PC-3 (cell line): ENCODE measurements at regions not wholly inside any gene's neighbourhood (a gene's known extent, or its start where the extent isn't known, plus 50 kb on each side); places are given as distances from the start of the nearest gene placed in this dataset.

Experiments
- ATAC-seq: fragments of 200-7000 bp; cut with Tn5 transposase; 2 replicates; pipeline ENCODE4 v1.9.1; 2020; ENCODE audit warnings: mild to moderate bottlenecking, moderate library complexity
- BruUV-seq: library from RNA; stranded (reverse); fragments of 400-500 nt; replicated peaks from 2 replicates; lab custom pipeline; 2021; lab: Mats Ljungman, UMichigan
- CTCF ChIA-PET: fragments of 300-600 bp; sonication (Branson Sonifier 250); formaldehyde crosslinking; loops from one replicate; lab custom pipeline; 2022; ENCODE audit warnings: antibody characterized with exemption; lab: Charles Lee
- POLR2A ChIA-PET: fragments of 300-600 bp; sonication (Branson Sonifier 250); formaldehyde crosslinking; loops from one replicate; lab custom pipeline; 2022; ENCODE audit warnings: antibody characterized with exemption; ENCODE audit not compliant: unreplicated experiment; lab: Charles Lee
- DNase-seq: peaks from one replicate; pipeline ENCODE4 v3.0.0-alpha.2; 2015
- H2AFZ ChIP-seq: fragments of 300-600 bp; sonication (generic); 2 replicates; pipeline ENCODE4 v1.6.0; 2016; ENCODE audit warnings: antibody characterized with exemption, low read length
- H3F3A ChIP-seq: fragments of 300-600 bp; sonication (generic); one replicate; pipeline ENCODE4 v1.6.0; 2017; ENCODE audit warnings: antibody characterized with exemption, low read length, control low read depth, mild to moderate bottlenecking; ENCODE audit not compliant: unreplicated experiment
- H3K27ac ChIP-seq: fragments of 300-600 bp; sonication (generic); 2 replicates; pipeline ENCODE4 v1.5.1; 2016; ENCODE audit warnings: mild to moderate bottlenecking, low read length
- H3K27me3 ChIP-seq: fragments of 300-600 bp; sonication (generic); 2 replicates; pipeline ENCODE4 v1.6.1; 2016; ENCODE audit warnings: low read length, mixed read lengths
- H3K36me3 ChIP-seq: fragments of 300-600 bp; sonication (generic); 2 replicates; pipeline ENCODE4 v1.6.1; 2016; ENCODE audit warnings: low read depth, mixed run types, low read length, mixed read lengths
- H3K4me1 ChIP-seq: fragments of 300-600 bp; sonication (generic); 2 replicates; pipeline ENCODE4 v1.5.1; 2016; ENCODE audit warnings: low read length; ENCODE audit not compliant: insufficient read depth
- H3K4me2 ChIP-seq: fragments of 300-600 bp; sonication (generic); 2 replicates; pipeline ENCODE4 v1.6.0; 2016; ENCODE audit warnings: low read length
- H3K4me3 ChIP-seq: fragments of 300-600 bp; sonication (generic); 2 replicates; pipeline ENCODE4 v1.5.1; 2016; ENCODE audit warnings: mild to moderate bottlenecking, low read length, mixed read lengths
- H3K79me2 ChIP-seq: fragments of 300-600 bp; sonication (generic); 2 replicates; pipeline ENCODE4 v1.6.1; 2017; ENCODE audit warnings: low read length, mixed read lengths
- H3K9ac ChIP-seq: fragments of 300-600 bp; sonication (generic); 2 replicates; pipeline ENCODE4 v1.6.0; 2016; ENCODE audit warnings: mild to moderate bottlenecking, low read length
- H3K9me2 ChIP-seq: fragments of 300-600 bp; sonication (generic); replicated peaks from 2 replicates; pipeline ENCODE4 v1.6.1; 2016; ENCODE audit warnings: mixed run types, low read length, mixed read lengths
- H3K9me3 ChIP-seq: fragments of 300-600 bp; sonication (generic); 2 replicates; pipeline ENCODE4 v1.6.1; 2016; ENCODE audit warnings: low read length, mixed read lengths
- H4K20me1 ChIP-seq: fragments of 300-600 bp; sonication (generic); 2 replicates; pipeline ENCODE4 v1.6.1; 2016; ENCODE audit warnings: low read length, mixed read lengths
- CTCF ChIP-seq: fragments of 300-600 bp; sonication (generic); conservative IDR thresholded peaks from 2 replicates; pipeline ENCODE4 v1.5.1; 2017; ENCODE audit warnings: antibody characterized with exemption, low read depth, mild to moderate bottlenecking, low read length
- EZH2 ChIP-seq: fragments of 300-600 bp; sonication (generic); IDR thresholded peaks from one replicate; pipeline ENCODE4 v1.6.1; 2017; ENCODE audit warnings: antibody characterized with exemption, mild to moderate bottlenecking, low read length; ENCODE audit not compliant: unreplicated experiment
- EZH2phosphoT487 ChIP-seq: fragments of 300-600 bp; sonication (generic); IDR thresholded peaks from 2 replicates; pipeline ENCODE4 v1.6.1; 2018; ENCODE audit warnings: mild to moderate bottlenecking, antibody characterized with exemption, low read length, borderline replicate concordance
- intact Hi-C: fragments of 100-400 bp; cut with micrococcal nuclease; formaldehyde crosslinking; loops from 2 replicates; pipeline ENCODE4 v1.9.0; 2023

DNA sequence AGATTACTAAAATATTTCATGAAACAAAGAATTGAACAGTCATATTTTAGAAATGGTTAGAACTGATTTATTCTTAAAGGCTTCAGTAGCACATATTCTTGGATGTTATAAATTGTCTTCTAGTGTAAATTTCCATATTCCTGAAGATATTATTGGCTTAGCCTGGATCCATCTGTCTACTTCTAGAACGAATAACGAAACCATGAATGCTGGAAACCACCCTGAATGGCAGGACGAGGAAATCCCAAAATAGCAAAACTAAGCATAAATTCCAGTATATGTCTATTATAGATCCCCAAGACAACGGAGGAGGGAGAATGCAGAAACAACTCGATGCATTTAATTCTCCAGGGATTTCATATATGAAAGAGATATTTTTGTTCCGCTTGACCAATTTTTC, 2191.0 kb upstream of the ACO1 start:
- Histone ChIP-seq H2AFZ (no peak overlapping the region), H3K9ac (no peak overlapping the region), H3K9me2 (no peaks in the 10 kb centered on the region), H3K27me3 (no peaks in the 10 kb centered on the region), H3K4me3 (no peak overlapping the region), H3K79me2 (no peaks in the 10 kb centered on the region), H3K9me3 (no peaks in the 10 kb centered on the region), H3K36me3 (no peaks in the 10 kb centered on the region), H3K27ac (no peak overlapping the region), H3K4me1 (no peaks in the 10 kb centered on the region), H3F3A (no peaks in the 10 kb centered on the region), H4K20me1 (no peaks in the 10 kb centered on the region), H3K4me2 (no peak overlapping the region)
- POLR2A ChIA-PET = no interaction called here
- DNase-seq (no peak), ATAC-seq (no peak)
- no TSS peak for BruUV-seq
- intact Hi-C loops = no loop called here
- CTCF ChIA-PET = no interaction called here
- TF ChIP-seq EZH2 = no peak

DNA sequence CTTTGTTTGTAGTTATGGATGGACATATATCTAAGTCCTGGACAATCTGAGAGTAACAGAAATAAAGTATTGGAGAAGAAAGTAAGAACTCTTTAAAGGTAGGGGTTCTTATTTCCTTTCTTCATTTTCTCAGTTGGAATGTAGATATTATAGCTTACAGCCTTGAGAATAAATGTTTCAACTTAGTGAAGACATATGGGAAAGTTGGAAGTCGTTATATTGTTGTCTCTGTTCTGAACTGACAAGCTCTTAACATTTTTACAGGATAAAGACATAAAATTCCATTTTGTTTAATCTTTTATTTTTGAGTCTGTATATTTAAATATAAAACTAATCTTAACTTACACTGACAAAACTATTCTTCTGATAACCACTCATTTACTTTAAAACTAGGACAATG, 2187.5 kb upstream of the ACO1 start:
- TF ChIP-seq CTCF = no peak
- no peak for TF ChIP-seq EZH2phosphoT487
- no peak for TF ChIP-seq EZH2
- no peaks in the 10 kb centered on the region for H3K4me1 ChIP-seq
- POLR2A ChIA-PET = no interaction called here

DNA sequence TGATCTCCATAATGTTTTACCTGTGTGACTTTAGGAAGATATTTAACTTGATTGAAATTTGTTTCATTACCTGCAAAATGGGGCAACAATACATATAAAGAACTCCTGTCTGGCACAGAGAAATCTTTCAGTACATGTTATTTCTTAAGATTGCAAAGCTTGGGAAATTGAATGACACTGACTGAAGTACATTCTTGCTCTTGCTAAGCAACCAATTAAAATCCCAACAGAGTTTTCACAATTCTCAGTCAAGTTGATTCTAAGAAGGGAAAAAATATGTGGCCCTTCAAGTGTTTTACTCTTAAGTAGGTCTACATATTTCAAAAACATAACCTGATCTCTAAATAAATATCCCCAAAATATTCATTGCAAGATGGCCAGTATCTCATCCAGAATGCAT, 2187.0 kb upstream of the ACO1 start:
- no peak overlapping the region for H3K9ac ChIP-seq
- H3K9me3 ChIP-seq = no peaks in the 10 kb centered on the region
- no peaks in the 10 kb centered on the region for H3K9me2 ChIP-seq
- no peak overlapping the region for H2AFZ ChIP-seq
- no peaks in the 10 kb centered on the region for H3K79me2 ChIP-seq
- intact Hi-C loops = no loop called here
- H3K27ac ChIP-seq = no peak overlapping the region
- H4K20me1 ChIP-seq = no peaks in the 10 kb centered on the region
- H3K4me1 ChIP-seq = no peaks in the 10 kb centered on the region
- CTCF ChIA-PET = no interaction called here
- H3K4me2 ChIP-seq = no peak overlapping the region
- H3F3A ChIP-seq = no peaks in the 10 kb centered on the region
- H3K36me3 ChIP-seq = no peaks in the 10 kb centered on the region
- TF ChIP-seq EZH2phosphoT487 = no peak
- TF ChIP-seq CTCF = no peak
- no peak for TF ChIP-seq EZH2
- H3K4me3 ChIP-seq = no peak overlapping the region
- no peak for DNase-seq
- POLR2A ChIA-PET = no interaction called here
- H3K27me3 ChIP-seq = no peaks in the 10 kb centered on the region
- BruUV-seq = no TSS peak
- no peak for ATAC-seq

More for the DNA sequence above, 2187.5 kb upstream of the ACO1 start:
- H3K36me3 ChIP-seq = no peaks in the 10 kb centered on the region
- no peak for DNase-seq
- no peaks in the 10 kb centered on the region for H3K9me3 ChIP-seq
- no TSS peak for BruUV-seq
- CTCF ChIA-PET = no interaction called here
- no peak overlapping the region for H3K4me2 ChIP-seq
- H4K20me1 ChIP-seq = no peaks in the 10 kb centered on the region
- H3K4me3 ChIP-seq = no peak overlapping the region
- no peak for ATAC-seq
- intact Hi-C loops = no loop called here
- no peaks in the 10 kb centered on the region for H3K27me3 ChIP-seq
- H2AFZ ChIP-seq = no peak overlapping the region
- H3K9ac ChIP-seq = no peak overlapping the region
- H3K9me2 ChIP-seq = no peaks in the 10 kb centered on the region
- no peak overlapping the region for H3K27ac ChIP-seq
- H3K79me2 ChIP-seq = no peaks in the 10 kb centered on the region
- H3F3A ChIP-seq = no peaks in the 10 kb centered on the region
